ENCODE measurements at regions not wholly inside any gene's neighbourhood (a gene's known extent, or its start where the extent isn't known, plus 50 kb on each side); places are given as distances from the start of the nearest gene placed in this dataset.

DNA sequence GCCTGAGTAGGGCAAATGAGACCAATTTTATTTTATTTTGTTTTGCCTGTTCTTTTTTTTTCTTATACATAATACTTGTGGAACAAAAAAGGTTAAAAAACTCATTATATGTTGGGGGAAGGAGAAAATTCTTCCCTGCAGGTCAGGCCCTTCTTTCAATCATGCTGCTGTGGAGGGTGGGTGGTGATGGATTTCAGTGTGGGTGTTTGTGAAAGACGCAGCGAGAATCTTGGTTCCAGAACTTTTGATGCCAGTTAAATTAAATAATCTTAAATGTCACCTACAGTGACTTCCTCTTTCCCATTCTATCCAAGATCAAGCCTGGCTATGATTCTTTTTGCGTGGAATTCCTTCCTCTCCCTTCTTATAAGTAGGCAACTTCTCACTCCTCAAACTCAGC is 595.8 kb upstream of the EEF2KMT start:
- Histone ChIP-seq H3K79me2 (ENCODE audit: insufficient read depth, low read length) (no peaks in the 10 kb centered on the region), H3K9me2 (replicated peaks; ENCODE audit: insufficient read depth, low read length) (no peaks in the 10 kb centered on the region), H2AFZ (ENCODE audit: low read depth, low read length, severe bottlenecking) (no peak overlapping the region), H3K4me3 (ENCODE audit: insufficient read depth, low read length, poor library complexity, severe bottlenecking) (no peak overlapping the region), H3K4me2 (ENCODE audit: low read depth, low read length, poor library complexity, severe bottlenecking) (no peak overlapping the region), H4K20me1 (ENCODE audit: low read depth, low read length) (no peaks in the 10 kb centered on the region), H3K36me3 (ENCODE audit: low read length) (no peaks in the 10 kb centered on the region), H3K9me3 (ENCODE audit: insufficient read depth, low read length) (no peaks in the 10 kb centered on the region), H3K27me3 (ENCODE audit: low read length) (no peaks in the 10 kb centered on the region), H3F3A (ENCODE audit: insufficient read depth) (no peaks in the 10 kb centered on the region), H3K27ac (ENCODE audit: low read depth, low read length) (no peak overlapping the region), H3K9ac (ENCODE audit: low read length) (no peak overlapping the region)
- TF ChIP-seq EZH2phosphoT487 (conservative IDR thresholded peaks at IDR 0.05; ENCODE audit: low read length): no peak
- TF ChIP-seq, protein P1, sequence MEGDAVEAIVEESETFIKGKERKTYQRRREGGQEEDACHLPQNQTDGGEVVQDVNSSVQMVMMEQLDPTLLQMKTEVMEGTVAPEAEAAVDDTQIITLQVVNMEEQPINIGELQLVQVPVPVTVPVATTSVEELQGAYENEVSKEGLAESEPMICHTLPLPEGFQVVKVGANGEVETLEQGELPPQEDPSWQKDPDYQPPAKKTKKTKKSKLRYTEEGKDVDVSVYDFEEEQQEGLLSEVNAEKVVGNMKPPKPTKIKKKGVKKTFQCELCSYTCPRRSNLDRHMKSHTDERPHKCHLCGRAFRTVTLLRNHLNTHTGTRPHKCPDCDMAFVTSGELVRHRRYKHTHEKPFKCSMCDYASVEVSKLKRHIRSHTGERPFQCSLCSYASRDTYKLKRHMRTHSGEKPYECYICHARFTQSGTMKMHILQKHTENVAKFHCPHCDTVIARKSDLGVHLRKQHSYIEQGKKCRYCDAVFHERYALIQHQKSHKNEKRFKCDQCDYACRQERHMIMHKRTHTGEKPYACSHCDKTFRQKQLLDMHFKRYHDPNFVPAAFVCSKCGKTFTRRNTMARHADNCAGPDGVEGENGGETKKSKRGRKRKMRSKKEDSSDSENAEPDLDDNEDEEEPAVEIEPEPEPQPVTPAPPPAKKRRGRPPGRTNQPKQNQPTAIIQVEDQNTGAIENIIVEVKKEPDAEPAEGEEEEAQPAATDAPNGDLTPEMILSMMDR (IDR thresholded peaks at IDR 0.05; ENCODE audit: insufficient read depth, low read length, poor library complexity, severe bottlenecking): no peak

DNA sequence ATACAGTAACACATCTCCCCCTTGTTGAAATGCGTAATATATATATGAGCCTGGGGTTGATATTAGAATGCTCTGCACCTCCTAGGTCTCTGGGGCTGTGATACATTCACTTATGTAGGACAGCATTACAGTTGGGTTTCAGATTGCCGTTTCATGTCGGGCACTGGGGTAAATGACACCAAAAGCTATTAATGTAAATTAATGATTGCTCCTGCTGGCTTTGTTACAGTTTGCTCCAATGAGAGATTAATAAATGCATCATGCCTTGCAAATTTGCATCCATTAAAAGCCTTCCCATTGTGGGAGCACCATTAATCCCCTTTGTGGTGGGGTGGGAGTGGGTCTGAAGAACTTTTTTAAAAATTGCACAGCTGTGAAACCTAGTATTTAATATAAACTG is 584.4 kb upstream of the EEF2KMT start:
- Histone ChIP-seq H3K27ac (ENCODE audit: low read depth, low read length) (no peak overlapping the region), H3K9me2 (replicated peaks; ENCODE audit: insufficient read depth, low read length) (no peaks in the 10 kb centered on the region), H3K79me2 (ENCODE audit: insufficient read depth, low read length) (no peaks in the 10 kb centered on the region), H3K4me2 (ENCODE audit: low read depth, low read length, poor library complexity, severe bottlenecking) (no peak overlapping the region), H3K9ac (ENCODE audit: low read length) (no peak overlapping the region), H3K4me3 (ENCODE audit: insufficient read depth, low read length, poor library complexity, severe bottlenecking) (no peak overlapping the region), H4K20me1 (ENCODE audit: low read depth, low read length) (no peaks in the 10 kb centered on the region), H3K36me3 (ENCODE audit: low read length) (no peaks in the 10 kb centered on the region), H3K9me3 (ENCODE audit: insufficient read depth, low read length) (no peaks in the 10 kb centered on the region), H2AFZ (ENCODE audit: low read depth, low read length, severe bottlenecking) (no peak overlapping the region), H3F3A (ENCODE audit: insufficient read depth) (no peaks in the 10 kb centered on the region), H3K27me3 (ENCODE audit: low read length) (no peaks in the 10 kb centered on the region)
- TF ChIP-seq, protein P1 (IDR thresholded peaks at IDR 0.05; ENCODE audit: insufficient read depth, low read length, poor library complexity, severe bottlenecking): no peak
- TF ChIP-seq EZH2phosphoT487 (conservative IDR thresholded peaks at IDR 0.05; ENCODE audit: low read length): no peak

DNA sequence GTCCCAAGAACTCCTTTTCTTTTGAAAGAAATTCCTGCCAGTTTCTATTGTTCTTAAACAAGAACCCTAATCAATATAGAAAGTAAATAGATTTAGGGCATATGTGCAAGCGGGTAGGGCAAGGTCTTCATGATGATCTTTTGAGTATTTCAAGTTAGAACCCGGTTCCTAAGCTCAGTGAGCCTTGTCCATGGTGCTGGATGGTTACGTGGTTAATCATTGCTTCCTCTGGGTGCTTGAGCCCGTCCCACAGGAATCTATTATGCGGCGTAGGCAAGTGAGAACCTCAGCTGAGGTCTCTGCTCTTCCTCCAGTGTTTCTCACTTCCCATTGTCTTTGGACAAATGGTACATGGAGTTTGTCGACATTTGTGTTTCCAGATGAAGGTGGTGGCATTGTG is 580.8 kb upstream of the EEF2KMT start:
- Histone ChIP-seq H3K4me3 (ENCODE audit: insufficient read depth, low read length, poor library complexity, severe bottlenecking) (no peak overlapping the region), H3K27me3 (ENCODE audit: low read length) (no peaks in the 10 kb centered on the region), H3K27ac (ENCODE audit: low read depth, low read length) (no peak overlapping the region), H4K20me1 (ENCODE audit: low read depth, low read length) (no peaks in the 10 kb centered on the region), H3K4me2 (ENCODE audit: low read depth, low read length, poor library complexity, severe bottlenecking) (no peak overlapping the region), H3K9me3 (ENCODE audit: insufficient read depth, low read length) (no peaks in the 10 kb centered on the region), H3K9ac (ENCODE audit: low read length) (no peak overlapping the region), H3F3A (ENCODE audit: insufficient read depth) (no peaks in the 10 kb centered on the region), H3K36me3 (ENCODE audit: low read length) (no peaks in the 10 kb centered on the region), H3K9me2 (replicated peaks; ENCODE audit: insufficient read depth, low read length) (no peaks in the 10 kb centered on the region), H3K79me2 (ENCODE audit: insufficient read depth, low read length) (no peaks in the 10 kb centered on the region), H2AFZ (ENCODE audit: low read depth, low read length, severe bottlenecking) (no peak overlapping the region)
- TF ChIP-seq, protein P1 (IDR thresholded peaks at IDR 0.05; ENCODE audit: insufficient read depth, low read length, poor library complexity, severe bottlenecking): no peak
- no peak for TF ChIP-seq EZH2phosphoT487 (conservative IDR thresholded peaks at IDR 0.05; ENCODE audit: low read length)

Measured in SU-DHL-6 (cell line).